HepG2 (cell line): ENCODE measurements at regions not wholly inside any gene's neighbourhood (a gene's known extent, or its start where the extent isn't known, plus 50 kb on each side); places are given as distances from the start of the nearest gene placed in this dataset.

Experiments used
- ATAC-seq: fragments of 200-7000 bp; cut with Tn5 transposase; 3 replicates; pipeline ENCODE4 v1.9.1; 2020; ENCODE audit warnings: mild to moderate bottlenecking, moderate library complexity
- BruUV-seq: library from RNA; stranded (reverse); fragments of 400-500 nt; replicated peaks from 2 replicates; lab custom pipeline; 2021; lab: Mats Ljungman, UMichigan
- CTCF ChIA-PET: fragments of 300-600 bp; formaldehyde crosslinking; extraction: SDS; loops from one replicate; lab custom pipeline; 2021; ENCODE audit warnings: low total read pairs, inconsistent platforms, low intra/inter-chr PET ratio; lab: Yijun Ruan, JAX
- POLR2A ChIA-PET: fragments of 350-600 bp; sonication (Branson Sonifier 250); formaldehyde crosslinking; loops from one replicate; lab custom pipeline; 2020; ENCODE audit warnings: antibody characterized with exemption, inconsistent platforms; lab: Yijun Ruan, JAX
- DNase-seq: peaks from one replicate; pipeline ENCODE4 v3.0.0-alpha.2; 2015; ENCODE audit warnings: low spot score
- FAIRE-seq: peaks from 3 replicates; lab custom pipeline; 2011; peaks lifted over from hg19 to GRCh38; lab: Jason Lieb, UNC
- H2AFZ ChIP-seq: one replicate; pipeline ENCODE4 v1.6.1; 2011; ENCODE audit warnings: low read length, inconsistent platforms
- H3K27ac ChIP-seq: fragments of 300-600 bp; 3 replicates; pipeline ENCODE4 v1.8.0; 2011; ENCODE audit warnings: mixed run types, mild to moderate bottlenecking, mixed read lengths, low read length, inconsistent platforms; ENCODE audit not compliant: insufficient read depth; ENCODE audit errors: extremely low read length
- H3K27me3 ChIP-seq, 2 experiments: fragments of 200-600 bp in 1 of 2; 2 replicates in 1 of 2; 3 replicates in 1 of 2; pipeline versions ENCODE4 v1.6.0 to v1.8.0; 2011; ENCODE audit warnings: low read length in 2 of 2, mild to moderate bottlenecking in 2 of 2, moderate library complexity in 2 of 2, inconsistent platforms in 1 of 2; ENCODE audit not compliant: insufficient read depth in 2 of 2, control insufficient read depth in 1 of 2
- H3K36me3 ChIP-seq, 2 experiments: fragments of 200-600 bp in 1 of 2; replicated peaks in 1 of 2; 2 replicates in 1 of 2; 3 replicates in 1 of 2; pipeline versions ENCODE4 v1.5.1 to v1.8.0; 2011; ENCODE audit warnings: low read length in 2 of 2, inconsistent platforms in 1 of 2; ENCODE audit not compliant: insufficient read depth in 2 of 2, control insufficient read depth in 1 of 2
- H3K4me1 ChIP-seq: 2 replicates; pipeline ENCODE4 v1.5.1; 2012; ENCODE audit warnings: low read length, inconsistent platforms; ENCODE audit not compliant: insufficient read depth
- H3K4me2 ChIP-seq: 2 replicates; pipeline ENCODE4 v1.6.0; 2011; ENCODE audit warnings: low read depth, low read length, inconsistent platforms
- H3K4me3 ChIP-seq, 3 experiments: fragments of 200-600 bp in 1 of 3; sonication (generic), shearing (Covaris generic) in 1 of 3; replicated peaks in 1 of 3; 2 replicates each; pipeline ENCODE4 v1.5.1; 2011 to 2016; ENCODE audit warnings: low read length in 3 of 3, inconsistent platforms in 2 of 3, low read depth in 2 of 3, mild to moderate bottlenecking in 2 of 3, control low read depth in 1 of 3, mixed read lengths in 1 of 3; ENCODE audit not compliant: insufficient read depth in 1 of 3
- H3K79me2 ChIP-seq: one replicate; pipeline ENCODE4 v1.6.1; 2011; ENCODE audit warnings: low read length, inconsistent platforms; ENCODE audit not compliant: insufficient read depth
- H3K9ac ChIP-seq: 2 replicates; pipeline ENCODE4 v1.6.0; 2011; ENCODE audit warnings: mild to moderate bottlenecking, low read depth, low read length, inconsistent platforms; ENCODE audit not compliant: insufficient read depth
- H3K9me3 ChIP-seq: 2 replicates; pipeline ENCODE4 v1.5.1; 2012; ENCODE audit warnings: mild to moderate bottlenecking, low read length
- H4K20me1 ChIP-seq: 2 replicates; pipeline ENCODE4 v1.6.0; 2011; ENCODE audit warnings: inconsistent platforms, mild to moderate bottlenecking, low read length, moderate library complexity; ENCODE audit not compliant: insufficient read depth
- ATF3 ChIP-seq: sonication (generic); formaldehyde crosslinking; IDR thresholded peaks from 2 replicates; pipeline ENCODE4 v1.4.0; 2020; ENCODE audit warnings: missing genetic modification reagents
- CBFB ChIP-seq: sonication (generic); formaldehyde crosslinking; IDR thresholded peaks from 2 replicates; pipeline ENCODE4 v1.4.0; 2020; ENCODE audit warnings: missing genetic modification reagents
- DNMT3B ChIP-seq: conservative IDR thresholded peaks from 2 replicates; pipeline ENCODE4 v1.6.1; 2016; ENCODE audit warnings: missing biosample characterization, control low read depth
- HDAC2 ChIP-seq: sonication (generic); formaldehyde crosslinking; IDR thresholded peaks from 2 replicates; pipeline ENCODE4 v1.4.0; 2020; ENCODE audit warnings: missing genetic modification reagents
- MTA1 ChIP-seq: sonication (generic); formaldehyde crosslinking; IDR thresholded peaks from 2 replicates; pipeline ENCODE4 v1.4.0; 2020; ENCODE audit warnings: missing genetic modification reagents, mild to moderate bottlenecking, borderline replicate concordance
- TBP ChIP-seq: sonication (generic); formaldehyde crosslinking; IDR thresholded peaks from 2 replicates; pipeline ENCODE4 v1.5.0; 2020; ENCODE audit warnings: missing genetic modification reagents
- ZBTB8A ChIP-seq: sonication (generic); formaldehyde crosslinking; IDR thresholded peaks from 2 replicates; pipeline ENCODE4 v1.4.0; 2020; ENCODE audit warnings: mild to moderate bottlenecking, low read depth, missing genetic modification reagents, borderline replicate concordance
- ZHX2 ChIP-seq, 2 experiments: sonication (generic) in 1 of 2; formaldehyde crosslinking in 1 of 2; IDR thresholded peaks; 2 replicates each; pipeline versions ENCODE4 v1.6.1 to v1.9.0; 2014 to 2022; ENCODE audit warnings: antibody characterized with exemption in 1 of 2, borderline replicate concordance in 1 of 2, inconsistent platforms in 1 of 2, low read depth in 1 of 2, missing genetic modification reagents in 1 of 2
- ZNF446 ChIP-seq: sonication (generic); formaldehyde crosslinking; IDR thresholded peaks from 2 replicates; pipeline ENCODE4 v1.5.0; 2020; ENCODE audit warnings: mild to moderate bottlenecking, missing genetic modification reagents
- ZNF687 ChIP-seq: sonication (generic); formaldehyde crosslinking; IDR thresholded peaks from 2 replicates; pipeline ENCODE4 v1.5.1; 2020; ENCODE audit warnings: mild to moderate bottlenecking, missing genetic modification reagents, moderate library complexity
- ZNF710 ChIP-seq: sonication (generic); formaldehyde crosslinking; IDR thresholded peaks from 2 replicates; pipeline ENCODE4 v1.5.0; 2020; ENCODE audit warnings: mild to moderate bottlenecking, missing genetic modification reagents, borderline replicate concordance
- WGBS: methylation state at CpG from one replicate; pipeline ENCODE4 v1.1.6; 2017; ENCODE audit warnings: low lambda C conversion rate; 5-methylcytosine and 5-hydroxymethylcytosine counted together
- in situ Hi-C: cut with HindIII; loops from 2 replicates; pipeline ENCODE4 v1.10.0; 2017; ENCODE audit warnings: low pct_unique_long_range_greater_than_20kb; ENCODE audit not compliant: extremely low pct_ligation_motif_present
- intact Hi-C: fragments of 100-400 bp; cut with micrococcal nuclease; formaldehyde crosslinking; loops from one replicate; pipeline ENCODE4 v1.10.0; 2022; ENCODE audit not compliant: unreplicated experiment

- Histone ChIP-seq H3K27me3 (no peaks in the 10 kb centered on the region), H3K27ac (no peak overlapping the region), H2AFZ (no peak overlapping the region), H3K4me2 (no peak overlapping the region), H3K36me3 (no peaks in the 10 kb centered on the region), H3K4me1 (no peaks in the 10 kb centered on the region), H4K20me1 (no peaks in the 10 kb centered on the region), H3K9me3 (no peaks in the 10 kb centered on the region), H3K9ac (no peak overlapping the region), H3K79me2 (no peaks in the 10 kb centered on the region), H3K4me3 (no peak overlapping the region)
- 0% methylated on average over 4 of the region's 4 CpGs for WGBS
- ATAC-seq: no peak
- ChIA-PET POLR2A (no interaction called here), CTCF (no interaction called here)
- in situ Hi-C loops: no loop called here
- no peak for FAIRE-seq
- no peak for DNase-seq
- BruUV-seq: no TSS peak
- intact Hi-C loops: no loop called here
- TF ChIP-seq ATF3: no peak
- no peak for TF ChIP-seq HDAC2 (CRISPR knock-in tag)
- TF ChIP-seq ZNF687 (CRISPR knock-in tag): no peak
- TF ChIP-seq TBP (CRISPR knock-in tag): no peak
- TF ChIP-seq CBFB (CRISPR knock-in tag): no peak
- TF ChIP-seq ZHX2 (IDR thresholded peaks at IDR 0.05; ENCODE audit: low read depth): no peak
- no peak for TF ChIP-seq ZHX2 (CRISPR knock-in tag; IDR thresholded peaks at IDR 0.05; ENCODE audit: borderline replicate concordance)
- TF ChIP-seq DNMT3B (CRISPR knock-in tag): no peak
- TF ChIP-seq MTA1: no peak
- no peak for TF ChIP-seq ZBTB8A
- no peak for TF ChIP-seq ZNF446 (CRISPR knock-in tag)
- TF ChIP-seq ZNF710 (CRISPR knock-in tag): no peak
Measured at GRCh38 chrX:94435799-94436198, 761.8 kb downstream of the FAM133A start.
